HG03039 (cell line): ENCODE measurements at regions not wholly inside any gene's neighbourhood (a gene's known extent, or its start where the extent isn't known, plus 50 kb on each side); places are given as distances from the start of the nearest gene placed in this dataset.
"Not testable (repeated sequence)": the region's sequence is repeated elsewhere in the genome, so short reads cannot be mapped to it uniquely, and the experiment has no call there.

ENCODE experiments used
- ATAC-seq: cut with Tn5 transposase; IDR thresholded peaks from one replicate; pipeline ENCODE4 v1.9.1; 2021; ENCODE audit warnings: mild to moderate bottlenecking, moderate library complexity; ENCODE audit not compliant: unreplicated experiment

GRCh38 chr11:28838741-28839140 is 730.6 kb downstream of the METTL15 start:
- no peak for ATAC-seq

- no peak for ATAC-seq
These were observed 729.4 kb downstream of the METTL15 start for GRCh38 chr11:28837599-28837998.

GRCh38 chr11:28836285-28837081 is 728.3 kb downstream of the METTL15 start:
- no peak for ATAC-seq

- ATAC-seq: no peak
These were observed 727.6 kb downstream of the METTL15 start for GRCh38 chr11:28835790-28836189.

- ATAC-seq: no peak
These were observed 727.1 kb downstream of the METTL15 start for GRCh38 chr11:28835317-28835716.

GRCh38 chr11:28834877-28835276 is 726.7 kb downstream of the METTL15 start:
- ATAC-seq: no peak

- no peak for ATAC-seq
These were observed 725.5 kb downstream of the METTL15 start for GRCh38 chr11:28833670-28834069.

GRCh38 chr11:28833169-28833568 is 725.0 kb downstream of the METTL15 start:
- ATAC-seq: no peak

GRCh38 chr11:28826807-28827206 is 718.6 kb downstream of the METTL15 start:
- ATAC-seq: no peak

- no peak for ATAC-seq
These were observed 714.4 kb downstream of the METTL15 start for GRCh38 chr11:28822576-28822975.

- ATAC-seq: no peak
These were observed 712.3 kb downstream of the METTL15 start for GRCh38 chr11:28820296-28820989.

GRCh38 chr11:28819741-28820140 is 711.6 kb downstream of the METTL15 start:
- ATAC-seq: no peak

GRCh38 chr11:28815110-28815509 is 706.9 kb downstream of the METTL15 start:
- no peak for ATAC-seq

- ATAC-seq: no peak
These were observed 700.6 kb downstream of the METTL15 start for GRCh38 chr11:28808771-28809170.

- ATAC-seq: no peak
These were observed 691.1 kb downstream of the METTL15 start for GRCh38 chr11:28799316-28799715.

GRCh38 chr11:28798286-28798685 is 690.1 kb downstream of the METTL15 start:
- ATAC-seq: no peak

- no peak for ATAC-seq
These were observed 689.3 kb downstream of the METTL15 start for GRCh38 chr11:28797536-28797935.

- ATAC-seq: no peak
These were observed 686.2 kb downstream of the METTL15 start for GRCh38 chr11:28794405-28794804.

- no peak for ATAC-seq
These were observed 685.1 kb downstream of the METTL15 start for GRCh38 chr11:28793282-28793738.

GRCh38 chr11:28792856-28793255 is 684.7 kb downstream of the METTL15 start:
- ATAC-seq: no peak

- not testable (repeated sequence) for ATAC-seq
These were observed 679.7 kb downstream of the METTL15 start for GRCh38 chr11:28787897-28788296.

- ATAC-seq: no peak
These were observed 668.9 kb downstream of the METTL15 start for GRCh38 chr11:28777126-28777525.
